ENCODE measurements at regions not wholly inside any gene's neighbourhood (a gene's known extent, or its start where the extent isn't known, plus 50 kb on each side); places are given as distances from the start of the nearest gene placed in this dataset.

DNA sequence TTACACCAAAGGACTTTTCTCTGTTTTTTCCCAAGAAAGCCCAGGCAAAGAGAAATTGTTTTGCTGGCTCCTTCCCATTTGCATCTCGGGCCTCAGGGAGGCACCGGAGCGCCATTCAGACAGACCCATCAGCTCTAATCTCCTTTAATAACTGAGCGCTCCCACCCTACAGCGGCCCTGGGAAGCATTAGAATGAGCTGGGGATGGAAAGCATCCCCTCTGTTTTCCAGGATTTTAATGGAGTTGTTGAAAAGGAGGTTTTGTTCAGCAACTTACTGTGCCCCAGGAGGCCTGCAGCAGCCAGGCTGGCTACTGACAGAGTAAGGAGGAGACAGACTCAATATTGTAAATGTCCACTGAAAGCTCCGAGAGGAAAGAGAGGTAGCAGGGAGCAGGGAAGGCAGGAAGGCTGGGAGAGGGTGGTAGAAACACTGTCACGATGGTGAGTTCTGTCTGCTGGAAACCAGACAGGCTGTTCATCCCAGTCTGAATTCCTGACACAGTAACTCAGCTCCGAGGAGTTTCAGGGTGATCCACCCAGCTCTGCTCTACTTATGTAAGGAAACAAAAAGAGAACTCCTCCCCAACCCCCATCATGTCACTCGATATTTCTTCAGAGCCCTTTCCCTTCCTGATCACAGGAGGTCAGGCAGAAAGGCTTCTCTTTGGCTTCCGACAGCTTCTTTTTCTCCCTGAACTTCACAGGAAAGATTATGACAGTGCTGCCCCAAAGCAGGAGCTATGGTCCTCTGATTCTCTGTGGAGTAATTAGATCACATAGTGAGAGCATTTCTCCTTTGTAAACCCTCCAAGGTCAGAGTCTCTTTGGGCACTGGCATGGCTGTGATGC lies 62.5 kb upstream of the TMEM132D start:
- H3K9me3 Mint-ChIP-seq (ENCODE audit: unreplicated experiment) = peaks cover 9% of the 10 kb centered on the region

DNA sequence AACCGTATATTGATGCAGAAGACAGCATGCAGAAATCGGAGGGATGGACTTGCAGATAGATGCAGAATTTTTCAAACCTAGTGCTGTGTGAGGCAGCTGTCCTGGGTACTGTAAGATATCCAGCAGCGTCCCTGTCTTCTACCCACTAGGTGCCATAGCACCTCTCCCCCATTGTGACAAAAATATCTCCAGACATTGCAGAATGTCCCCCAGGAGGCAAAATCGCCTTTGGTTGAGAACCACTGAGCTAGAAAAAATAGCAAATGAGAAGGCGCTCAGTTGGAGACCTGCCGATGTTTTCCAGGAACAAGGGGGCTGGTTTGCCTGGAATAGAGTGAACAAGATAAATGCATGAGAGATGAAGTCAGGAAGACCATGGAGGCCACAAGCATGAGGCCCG lies 67.9 kb upstream of the TMEM132D start:
- Mint-ChIP-seq H3K36me3 (ENCODE audit: unreplicated experiment) (no peaks in the 10 kb centered on the region), H3K27ac (ENCODE audit: unreplicated experiment) (no peak overlapping the region), H3K9me3 (ENCODE audit: unreplicated experiment) (peaks cover 8% of the 10 kb centered on the region)

More for the DNA sequence above, 62.5 kb upstream of the TMEM132D start:
- TF ChIP-seq, protein P1, sequence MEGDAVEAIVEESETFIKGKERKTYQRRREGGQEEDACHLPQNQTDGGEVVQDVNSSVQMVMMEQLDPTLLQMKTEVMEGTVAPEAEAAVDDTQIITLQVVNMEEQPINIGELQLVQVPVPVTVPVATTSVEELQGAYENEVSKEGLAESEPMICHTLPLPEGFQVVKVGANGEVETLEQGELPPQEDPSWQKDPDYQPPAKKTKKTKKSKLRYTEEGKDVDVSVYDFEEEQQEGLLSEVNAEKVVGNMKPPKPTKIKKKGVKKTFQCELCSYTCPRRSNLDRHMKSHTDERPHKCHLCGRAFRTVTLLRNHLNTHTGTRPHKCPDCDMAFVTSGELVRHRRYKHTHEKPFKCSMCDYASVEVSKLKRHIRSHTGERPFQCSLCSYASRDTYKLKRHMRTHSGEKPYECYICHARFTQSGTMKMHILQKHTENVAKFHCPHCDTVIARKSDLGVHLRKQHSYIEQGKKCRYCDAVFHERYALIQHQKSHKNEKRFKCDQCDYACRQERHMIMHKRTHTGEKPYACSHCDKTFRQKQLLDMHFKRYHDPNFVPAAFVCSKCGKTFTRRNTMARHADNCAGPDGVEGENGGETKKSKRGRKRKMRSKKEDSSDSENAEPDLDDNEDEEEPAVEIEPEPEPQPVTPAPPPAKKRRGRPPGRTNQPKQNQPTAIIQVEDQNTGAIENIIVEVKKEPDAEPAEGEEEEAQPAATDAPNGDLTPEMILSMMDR (IDR thresholded peaks at IDR 0.05) = no peak
- Mint-ChIP-seq H3K27ac (ENCODE audit: unreplicated experiment) (no peak overlapping the region), H3K4me1 (ENCODE audit: unreplicated experiment) (no peaks in the 10 kb centered on the region), H3K4me3 (ENCODE audit: unreplicated experiment) (no peak overlapping the region), H3K27me3 (ENCODE audit: unreplicated experiment) (no peaks in the 10 kb centered on the region), H3K36me3 (ENCODE audit: unreplicated experiment) (no peaks in the 10 kb centered on the region)
- DNase-seq (ENCODE audit: extremely low spot score, unreplicated experiment) = no peak

DNA sequence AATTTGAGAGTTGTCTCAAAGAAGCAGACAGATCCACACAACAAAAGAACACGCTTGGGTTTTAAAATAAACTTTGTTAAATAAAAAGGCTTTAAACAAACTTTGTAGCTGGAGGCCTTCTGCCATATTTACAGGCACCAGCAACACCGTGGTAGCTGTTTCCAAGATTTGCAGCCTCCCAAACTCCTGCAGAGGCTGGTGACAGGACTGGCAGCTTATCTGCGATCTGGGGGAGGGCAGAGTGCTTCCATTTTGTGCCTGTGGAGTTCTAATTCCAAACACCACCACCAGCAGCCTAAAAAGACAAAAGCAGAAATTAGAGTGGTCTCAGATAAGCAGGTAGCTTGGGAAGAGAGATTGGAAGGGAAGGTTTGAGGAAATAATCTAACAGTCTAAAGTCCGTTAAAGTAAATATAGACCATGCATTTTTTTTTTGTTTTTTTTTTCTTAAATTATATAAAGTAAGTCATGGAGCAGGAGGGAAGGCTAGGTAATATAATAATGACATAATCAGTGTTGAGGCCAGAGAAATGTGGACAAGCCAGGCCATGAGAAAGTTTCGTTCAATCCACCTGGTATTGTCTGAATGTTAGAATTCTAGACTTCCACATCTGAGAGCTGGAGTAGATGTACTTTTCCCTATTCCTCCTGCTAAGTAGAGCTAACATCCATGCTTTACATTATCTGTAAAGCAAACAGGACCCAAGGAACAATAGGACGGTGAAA lies 69.6 kb upstream of the TMEM132D start:
- Mint-ChIP-seq H3K4me1 (ENCODE audit: unreplicated experiment) (no peaks in the 10 kb centered on the region), H3K9me3 (ENCODE audit: unreplicated experiment) (peaks cover 5% of the 10 kb centered on the region), H3K27ac (ENCODE audit: unreplicated experiment) (no peak overlapping the region), H3K36me3 (ENCODE audit: unreplicated experiment) (no peaks in the 10 kb centered on the region), H3K27me3 (ENCODE audit: unreplicated experiment) (peaks cover 5% of the 10 kb centered on the region), H3K4me3 (ENCODE audit: unreplicated experiment) (no peak overlapping the region)
- DNase-seq (ENCODE audit: extremely low spot score, unreplicated experiment) = no peak
- TF ChIP-seq, protein P1 (IDR thresholded peaks at IDR 0.05) = no peak

More for the DNA sequence above, 67.9 kb upstream of the TMEM132D start:
- no peak for DNase-seq (ENCODE audit: extremely low spot score, unreplicated experiment)
- peaks cover 5% of the 10 kb centered on the region for H3K27me3 Mint-ChIP-seq (ENCODE audit: unreplicated experiment)
- no peak overlapping the region for H3K4me3 Mint-ChIP-seq (ENCODE audit: unreplicated experiment)
- TF ChIP-seq, protein P1 (IDR thresholded peaks at IDR 0.05) = no peak
- no peaks in the 10 kb centered on the region for H3K4me1 Mint-ChIP-seq (ENCODE audit: unreplicated experiment)

DNA sequence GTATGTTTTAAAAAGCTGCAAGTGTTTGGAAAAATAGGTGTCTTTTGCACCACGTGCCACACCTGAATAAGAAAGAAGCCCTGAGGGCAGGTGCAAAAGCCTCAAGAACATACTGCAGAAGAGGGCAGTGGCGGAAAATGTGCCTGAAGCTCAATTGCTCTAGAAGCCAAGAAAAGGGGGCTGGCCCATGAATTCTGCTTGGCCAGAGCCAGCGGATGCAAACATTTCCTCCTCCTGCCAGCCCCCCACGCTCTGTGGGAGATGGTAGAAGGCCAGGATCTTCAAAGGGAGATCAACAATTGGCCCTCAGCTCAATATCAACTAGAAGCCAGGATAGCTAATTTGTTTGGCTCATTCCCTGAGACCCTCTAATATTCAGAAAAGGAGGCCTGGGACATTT lies 80.3 kb upstream of the TMEM132D start:
- no peak for DNase-seq (ENCODE audit: extremely low spot score, unreplicated experiment)
- H3K4me1 Mint-ChIP-seq (ENCODE audit: unreplicated experiment) = no peaks in the 10 kb centered on the region
- peaks cover 14% of the 10 kb centered on the region for H3K9me3 Mint-ChIP-seq (ENCODE audit: unreplicated experiment)
- H3K36me3 Mint-ChIP-seq (ENCODE audit: unreplicated experiment) = no peaks in the 10 kb centered on the region
- TF ChIP-seq, protein P1 (IDR thresholded peaks at IDR 0.05) = no peak
- H3K27me3 Mint-ChIP-seq (ENCODE audit: unreplicated experiment) = no peaks in the 10 kb centered on the region
- no peak overlapping the region for H3K4me3 Mint-ChIP-seq (ENCODE audit: unreplicated experiment)
- no peak overlapping the region for H3K27ac Mint-ChIP-seq (ENCODE audit: unreplicated experiment)

DNA sequence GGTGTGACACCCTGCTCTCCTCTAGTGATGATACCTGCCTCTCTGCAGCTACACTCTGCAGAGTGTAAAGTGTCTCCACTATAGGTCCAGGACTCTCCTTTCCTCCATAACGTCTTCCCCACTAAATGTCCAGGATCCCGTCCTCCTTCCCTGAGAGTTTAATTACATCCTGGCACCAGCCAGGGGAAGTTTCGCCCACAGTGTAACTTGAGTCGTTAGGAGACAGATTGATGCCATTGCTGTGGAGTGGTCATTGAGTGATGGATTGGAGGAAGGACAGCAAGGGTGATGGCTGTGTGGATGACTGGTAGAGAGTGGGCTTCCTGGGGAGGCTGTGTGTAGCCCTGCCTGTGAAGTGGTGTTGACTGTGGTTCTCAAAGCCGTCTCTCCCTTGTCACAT lies 84.0 kb upstream of the TMEM132D start:
- Mint-ChIP-seq H3K36me3 (ENCODE audit: unreplicated experiment) (no peaks in the 10 kb centered on the region), H3K9me3 (ENCODE audit: unreplicated experiment) (peaks cover 14% of the 10 kb centered on the region), H3K4me3 (ENCODE audit: unreplicated experiment) (no peak overlapping the region), H3K4me1 (ENCODE audit: unreplicated experiment) (no peaks in the 10 kb centered on the region), H3K27me3 (ENCODE audit: unreplicated experiment) (no peaks in the 10 kb centered on the region), H3K27ac (ENCODE audit: unreplicated experiment) (no peak overlapping the region)
- DNase-seq (ENCODE audit: extremely low spot score, unreplicated experiment) = no peak
- TF ChIP-seq, protein P1 (IDR thresholded peaks at IDR 0.05) = no peak

All from osteocyte (in vitro differentiated cells).